HG02759 (cell line): ENCODE measurements at regions not wholly inside any gene's neighbourhood (a gene's known extent, or its start where the extent isn't known, plus 50 kb on each side); places are given as distances from the start of the nearest gene placed in this dataset.

Experiments
- ATAC-seq: cut with Tn5 transposase; IDR thresholded peaks from one replicate; pipeline ENCODE4 v1.9.1; 2021; ENCODE audit warnings: mild to moderate bottlenecking, moderate library complexity; ENCODE audit not compliant: unreplicated experiment

DNA sequence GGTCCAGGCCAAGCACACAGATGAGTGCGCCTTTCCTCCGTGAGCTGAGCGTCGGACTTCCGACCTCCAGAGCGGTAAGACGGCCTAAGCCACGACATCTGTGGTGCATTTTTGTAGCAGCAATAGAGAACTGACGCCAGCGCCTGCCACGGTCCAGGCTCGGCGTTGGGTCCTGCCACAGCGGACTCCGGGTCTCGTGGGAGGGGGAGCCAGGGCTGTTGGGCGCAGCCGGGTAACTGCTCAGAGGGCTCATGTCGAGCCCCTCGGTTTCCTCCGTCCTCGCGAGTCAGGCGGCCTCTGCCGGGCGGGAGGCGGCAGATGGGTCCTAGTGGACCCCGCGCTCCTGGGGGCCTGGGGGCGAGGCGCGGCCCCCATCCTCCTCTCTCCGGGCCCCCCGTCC lies 216.1 kb downstream of the QKI start:
- no peak for ATAC-seq

GRCh38 chr6:163630096-163630495 lies 215.6 kb downstream of the QKI start:
- no peak for ATAC-seq
